WI38 (cell line): ENCODE measurements at regions not wholly inside any gene's neighbourhood (a gene's known extent, or its start where the extent isn't known, plus 50 kb on each side); places are given as distances from the start of the nearest gene placed in this dataset.

Source experiments
- H3K4me3 ChIP-seq: 2 replicates; pipeline ENCODE4 v1.5.1; 2011; ENCODE audit warnings: low read depth, mild to moderate bottlenecking, control low read depth, low read length
- TF ChIP-seq, protein P1 (sequence below): IDR thresholded peaks from 2 replicates; pipeline ENCODE4 v1.5.1; 2012; ENCODE audit warnings: low read depth, mild to moderate bottlenecking, control low read depth, low read length

DNA sequence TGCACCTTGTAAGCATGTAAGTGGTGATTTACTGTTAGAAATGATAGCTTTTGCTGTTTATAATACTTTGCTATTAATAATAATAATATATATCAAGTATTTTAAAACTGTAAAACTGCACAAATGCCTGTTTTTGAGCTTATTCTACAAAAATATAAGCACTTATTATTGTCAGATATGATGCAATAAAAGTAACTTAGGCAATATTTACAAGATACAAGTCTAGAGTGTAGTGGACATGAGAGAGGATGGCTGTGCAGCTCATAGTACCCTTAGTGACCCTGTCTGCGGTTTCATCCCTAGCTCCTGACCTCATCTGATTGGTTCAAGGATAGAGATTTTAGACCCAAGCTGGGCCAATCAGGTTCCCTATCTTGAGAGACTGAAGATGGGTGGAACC, 178.4 kb downstream of the MTX2 start:
- H3K4me3 ChIP-seq: no peak overlapping the region
- TF ChIP-seq, protein P1, sequence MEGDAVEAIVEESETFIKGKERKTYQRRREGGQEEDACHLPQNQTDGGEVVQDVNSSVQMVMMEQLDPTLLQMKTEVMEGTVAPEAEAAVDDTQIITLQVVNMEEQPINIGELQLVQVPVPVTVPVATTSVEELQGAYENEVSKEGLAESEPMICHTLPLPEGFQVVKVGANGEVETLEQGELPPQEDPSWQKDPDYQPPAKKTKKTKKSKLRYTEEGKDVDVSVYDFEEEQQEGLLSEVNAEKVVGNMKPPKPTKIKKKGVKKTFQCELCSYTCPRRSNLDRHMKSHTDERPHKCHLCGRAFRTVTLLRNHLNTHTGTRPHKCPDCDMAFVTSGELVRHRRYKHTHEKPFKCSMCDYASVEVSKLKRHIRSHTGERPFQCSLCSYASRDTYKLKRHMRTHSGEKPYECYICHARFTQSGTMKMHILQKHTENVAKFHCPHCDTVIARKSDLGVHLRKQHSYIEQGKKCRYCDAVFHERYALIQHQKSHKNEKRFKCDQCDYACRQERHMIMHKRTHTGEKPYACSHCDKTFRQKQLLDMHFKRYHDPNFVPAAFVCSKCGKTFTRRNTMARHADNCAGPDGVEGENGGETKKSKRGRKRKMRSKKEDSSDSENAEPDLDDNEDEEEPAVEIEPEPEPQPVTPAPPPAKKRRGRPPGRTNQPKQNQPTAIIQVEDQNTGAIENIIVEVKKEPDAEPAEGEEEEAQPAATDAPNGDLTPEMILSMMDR: no peak

DNA sequence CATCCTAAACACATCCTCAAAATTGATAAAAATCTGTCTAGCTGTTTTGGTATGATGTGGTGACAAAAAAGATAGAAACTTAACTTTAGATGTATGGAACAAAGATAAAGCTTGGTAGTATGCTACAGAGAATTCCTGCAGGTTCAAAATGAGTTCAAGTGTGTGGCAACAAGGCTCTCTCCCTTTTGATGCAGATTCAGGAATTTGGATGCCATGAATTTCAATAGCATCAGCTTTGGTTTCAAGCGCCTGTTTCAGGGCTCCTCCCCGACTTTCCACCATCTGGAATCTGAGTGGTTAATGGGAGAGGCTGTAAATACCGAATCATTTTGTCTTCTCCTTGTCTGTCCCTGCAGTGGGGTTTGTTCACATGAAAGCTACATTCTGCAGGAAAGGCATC, 180.6 kb downstream of the MTX2 start:
- no peak overlapping the region for H3K4me3 ChIP-seq
- TF ChIP-seq, protein P1: no peak

DNA sequence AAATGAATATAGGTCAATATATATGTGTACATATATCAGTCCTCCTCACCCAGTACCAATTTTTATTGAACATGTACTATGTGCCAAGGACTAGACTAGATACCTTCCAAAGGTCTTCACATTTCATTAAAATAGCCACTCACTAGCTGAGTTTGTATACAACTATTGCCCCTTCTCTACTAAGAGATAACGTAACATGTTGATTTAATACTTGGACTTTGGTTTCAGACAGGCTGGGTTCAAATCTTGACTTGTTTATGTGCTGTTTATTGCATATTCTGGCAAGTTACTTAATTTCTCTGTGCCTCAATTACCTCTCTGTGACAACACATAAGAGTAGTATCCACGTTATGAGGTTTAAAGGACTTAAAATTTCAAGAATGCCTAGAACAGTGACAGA, 184.5 kb downstream of the MTX2 start:
- no peak overlapping the region for H3K4me3 ChIP-seq
- TF ChIP-seq, protein P1: no peak

DNA sequence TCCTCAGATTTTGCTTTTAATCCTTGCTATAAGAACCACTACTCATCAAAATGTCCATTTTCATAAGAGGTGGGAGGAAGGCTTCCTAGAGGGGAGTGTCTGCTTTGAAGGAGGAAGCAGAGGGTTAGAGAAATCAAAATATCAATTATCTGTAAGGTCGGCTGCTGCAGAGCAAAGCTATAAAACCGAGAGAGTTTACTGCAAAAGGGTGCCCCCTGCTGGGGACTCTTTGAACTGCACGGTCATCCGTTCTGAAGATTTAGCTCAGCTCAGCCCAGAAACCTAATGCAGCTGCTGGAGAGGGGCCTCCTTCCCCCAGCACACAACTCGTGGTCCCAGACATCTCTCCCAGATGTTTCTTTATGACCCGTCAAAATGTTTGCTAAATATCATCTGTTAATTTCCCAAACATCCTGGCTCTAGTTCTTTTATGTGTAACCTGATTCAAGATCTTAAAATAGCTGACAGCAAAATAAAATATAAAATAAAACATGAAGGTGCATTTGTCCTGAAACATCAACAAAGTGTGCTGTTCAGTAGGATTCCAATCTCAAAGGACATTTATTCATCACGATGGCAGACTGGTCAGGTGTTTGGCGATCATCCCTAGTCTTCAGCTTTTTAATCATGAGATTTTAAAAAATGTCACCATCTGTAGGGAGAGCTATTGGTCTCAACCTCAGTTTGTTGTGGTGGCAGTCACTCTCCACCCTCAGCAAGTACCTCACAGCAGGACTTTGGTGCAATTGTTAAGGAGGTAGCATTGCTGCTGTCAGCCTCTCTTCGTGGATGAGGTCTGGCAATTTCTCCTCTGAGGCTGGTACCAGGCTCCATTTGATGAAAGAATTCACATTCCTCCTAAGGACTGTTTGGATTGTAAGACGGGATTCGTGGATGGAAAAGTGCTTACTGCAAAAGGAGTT, 185.9 kb downstream of the MTX2 start:
- H3K4me3 ChIP-seq: no peak overlapping the region
- TF ChIP-seq, protein P1: peak; percentile 85

DNA sequence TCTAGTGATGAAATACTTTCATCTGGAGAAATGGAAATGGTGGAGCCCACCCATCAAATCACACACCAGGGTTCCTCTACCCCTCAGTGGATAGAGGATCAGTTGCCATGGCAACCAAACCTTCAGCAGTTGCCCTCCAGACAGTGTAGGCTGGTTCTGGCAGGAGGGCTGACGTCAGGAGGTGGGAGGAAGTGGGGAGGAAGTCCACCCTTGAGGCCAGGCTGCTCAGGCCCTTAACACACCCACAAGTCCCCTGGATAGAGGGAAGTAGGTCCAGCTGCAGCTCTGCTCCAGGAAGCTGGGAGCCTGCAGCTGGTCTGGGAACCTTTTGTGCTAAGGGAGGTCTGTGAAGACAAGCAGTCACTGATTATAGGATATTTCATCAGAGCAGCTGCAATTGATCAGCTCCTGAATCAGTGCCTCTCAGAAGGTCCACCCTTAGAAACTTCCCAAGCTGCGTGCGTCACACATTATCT, 186.6 kb downstream of the MTX2 start:
- H3K4me3 ChIP-seq: no peak overlapping the region
- TF ChIP-seq, protein P1: no peak

DNA sequence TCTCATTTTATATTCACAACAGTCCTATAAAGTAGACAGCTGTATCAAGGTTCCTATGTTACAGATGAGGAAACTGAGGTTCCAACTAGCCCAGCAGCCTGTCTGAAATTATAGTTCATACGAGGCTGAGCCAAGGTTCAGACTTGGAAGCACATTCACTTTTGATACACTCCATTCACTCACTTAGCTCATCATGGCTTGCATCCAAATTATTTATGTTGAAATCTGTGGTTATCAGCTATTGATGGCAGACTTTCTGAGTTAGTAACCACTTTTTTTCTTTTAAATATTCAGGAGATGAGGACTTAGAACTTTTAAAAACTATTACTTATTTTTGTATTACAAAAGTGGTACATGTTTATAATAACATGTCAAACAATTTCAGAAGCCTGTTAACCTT, 188.2 kb downstream of the MTX2 start:
- TF ChIP-seq, protein P1: no peak
- no peak overlapping the region for H3K4me3 ChIP-seq

DNA sequence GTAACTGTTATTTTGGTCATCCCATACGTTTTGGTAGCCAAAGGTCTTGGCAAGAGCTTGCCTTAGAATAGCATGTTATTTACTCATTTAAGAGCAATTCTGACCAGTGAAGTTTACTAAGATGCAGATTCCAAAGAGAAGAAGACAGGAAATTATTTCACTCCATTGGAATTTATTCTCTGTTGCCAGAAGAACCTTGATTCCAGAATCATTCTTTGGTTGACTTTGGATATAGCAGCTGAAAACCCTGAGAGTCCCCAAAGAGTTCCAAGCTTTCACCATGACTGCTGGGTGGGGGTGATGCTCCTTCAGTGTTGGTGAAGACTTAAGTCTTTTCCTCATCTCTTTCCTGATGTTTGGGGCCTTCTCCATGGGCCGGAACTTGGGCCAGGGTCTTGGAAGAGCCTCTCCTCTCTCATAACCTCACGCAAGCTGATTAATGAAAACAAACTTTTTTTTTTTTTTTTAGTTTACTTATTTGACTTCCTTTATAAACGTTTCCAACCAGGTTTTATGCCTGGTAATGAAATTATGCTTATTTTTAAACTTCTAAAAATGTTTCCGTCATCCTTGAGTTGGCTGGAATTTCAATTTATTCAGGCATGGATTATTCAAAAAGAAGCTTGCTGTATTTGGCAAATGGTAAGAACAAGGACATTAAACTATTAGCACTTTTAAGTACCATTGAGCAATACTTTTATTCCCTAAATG, 192.0 kb downstream of the MTX2 start:
- no peak overlapping the region for H3K4me3 ChIP-seq
- TF ChIP-seq, protein P1: no peak
